ENCODE measurements at regions not wholly inside any gene's neighbourhood (a gene's known extent, or its start where the extent isn't known, plus 50 kb on each side); places are given as distances from the start of the nearest gene placed in this dataset.
"Not testable (repeated sequence)": the region's sequence is repeated elsewhere in the genome, so short reads cannot be mapped to it uniquely, and the experiment has no call there.

DNA sequence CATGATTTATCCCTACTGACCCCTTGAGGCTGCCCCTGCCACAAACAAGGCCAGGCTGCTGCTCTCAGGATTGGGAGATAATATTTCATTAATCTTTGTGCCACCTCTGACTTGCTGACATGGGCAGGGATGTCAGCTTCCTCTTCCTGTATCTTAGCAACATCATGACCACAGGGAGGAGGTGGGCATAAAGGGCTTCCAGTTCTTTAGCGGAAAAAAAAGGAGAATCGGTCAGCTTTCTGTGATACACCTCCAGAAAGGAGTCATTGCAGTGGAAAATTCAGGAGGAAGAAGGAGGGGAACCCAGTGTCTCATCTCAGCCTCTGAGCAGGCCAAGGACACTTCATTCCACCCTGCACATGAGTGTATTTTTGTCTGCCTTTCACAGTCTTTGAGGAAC, 206.8 kb upstream of the SDK2 start:
- no peak for DNase-seq (ENCODE audit: low read depth)

DNA sequence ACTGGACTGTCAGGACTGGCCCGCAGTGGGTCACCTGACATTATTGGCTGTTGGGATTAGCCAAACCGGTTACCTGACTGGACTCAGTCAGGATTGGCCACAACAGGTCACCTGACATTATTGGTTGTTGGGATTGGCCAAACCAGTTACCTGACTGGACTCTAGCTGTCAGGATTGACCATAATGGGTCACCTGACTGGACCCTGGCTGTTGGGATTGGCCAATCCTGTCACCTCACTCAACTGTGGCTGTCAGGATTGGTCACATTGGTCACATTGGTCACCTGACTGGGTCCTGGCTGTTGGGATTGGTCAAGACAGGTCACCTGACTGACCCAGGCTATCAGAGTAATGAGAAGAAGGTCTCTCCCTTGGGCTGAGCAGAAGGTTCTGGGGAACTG, 207.7 kb upstream of the SDK2 start:
- DNase-seq (ENCODE audit: low read depth), result no peak

DNA sequence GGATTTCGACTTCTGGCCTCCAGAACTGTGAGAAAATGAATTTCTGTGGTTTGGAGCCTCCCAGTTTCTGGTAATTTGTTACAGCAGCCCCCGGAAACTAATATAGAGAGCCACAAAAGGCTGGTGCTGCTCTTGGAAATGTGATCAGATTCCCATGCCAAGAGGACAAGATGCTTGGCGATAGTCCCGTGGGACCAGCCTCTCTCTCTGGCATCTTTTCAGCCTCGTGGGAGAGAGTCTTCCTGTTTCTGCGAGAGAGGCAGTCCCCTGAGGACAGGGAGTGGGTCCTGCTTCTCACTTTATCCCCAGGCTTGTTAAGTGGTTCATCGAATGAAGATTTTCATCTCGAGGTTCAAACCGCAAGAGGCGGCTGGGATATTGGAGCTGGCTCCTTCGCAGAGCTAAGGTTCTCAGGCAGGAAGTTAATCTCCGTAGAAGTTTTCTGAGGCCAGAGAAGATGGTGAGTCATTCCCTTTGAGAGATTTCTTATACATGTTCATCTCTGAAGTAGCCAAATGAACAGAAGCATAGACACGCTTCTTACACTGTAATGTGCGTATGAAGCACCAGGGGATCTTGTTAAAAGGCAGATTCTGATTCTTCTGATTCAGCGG, 211.6 kb upstream of the SDK2 start:
- no peak for DNase-seq (ENCODE audit: low read depth)

DNA sequence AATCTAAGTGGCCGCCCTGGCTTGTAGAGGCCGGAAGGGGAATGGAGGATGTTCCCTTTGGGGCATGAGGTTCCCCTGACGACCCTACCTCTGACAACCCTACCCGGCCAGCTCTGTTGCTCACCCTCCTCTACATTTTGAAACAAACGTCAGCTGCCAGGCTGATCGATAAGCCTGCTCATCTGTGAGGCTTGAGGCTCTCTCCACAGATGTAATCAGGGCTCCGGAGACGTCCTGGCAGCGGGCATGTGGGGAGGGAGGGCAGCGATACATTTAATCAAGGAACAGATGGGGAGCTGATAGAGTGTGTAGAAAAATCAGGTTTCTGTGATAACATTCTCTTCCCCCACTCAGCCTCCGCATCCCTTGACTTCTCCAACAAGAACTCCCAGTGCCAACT, 212.3 kb upstream of the SDK2 start:
- DNase-seq (ENCODE audit: low read depth), result no peak

DNA sequence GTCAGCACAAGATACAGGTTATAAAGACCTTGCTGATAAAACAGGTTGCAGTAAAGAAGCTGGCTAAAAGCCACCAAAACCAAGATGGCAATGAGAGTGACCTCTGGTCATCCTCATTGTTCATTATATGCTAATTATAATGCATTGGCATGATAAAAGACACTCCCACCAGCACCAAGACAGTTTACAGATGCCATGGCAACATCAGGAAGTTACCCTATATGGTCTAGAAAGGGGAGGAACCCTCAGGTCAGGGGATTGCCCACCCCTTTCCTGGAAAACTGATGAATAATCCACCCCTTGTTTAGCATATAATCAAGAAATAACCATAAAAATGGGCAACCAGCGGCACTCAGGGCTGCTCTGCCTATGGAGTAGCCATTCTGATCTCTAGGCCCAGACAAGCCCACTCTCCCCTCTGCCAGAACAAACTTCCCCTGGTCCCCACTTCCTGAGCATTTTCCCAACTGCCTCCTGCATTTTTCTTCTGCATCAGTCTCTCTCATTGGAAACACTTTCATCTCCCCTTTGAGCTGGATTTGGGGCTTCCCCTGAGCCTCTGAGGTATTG, 215.3 kb upstream of the SDK2 start:
- DNase-seq (ENCODE audit: low read depth), result not testable (repeated sequence)

DNA sequence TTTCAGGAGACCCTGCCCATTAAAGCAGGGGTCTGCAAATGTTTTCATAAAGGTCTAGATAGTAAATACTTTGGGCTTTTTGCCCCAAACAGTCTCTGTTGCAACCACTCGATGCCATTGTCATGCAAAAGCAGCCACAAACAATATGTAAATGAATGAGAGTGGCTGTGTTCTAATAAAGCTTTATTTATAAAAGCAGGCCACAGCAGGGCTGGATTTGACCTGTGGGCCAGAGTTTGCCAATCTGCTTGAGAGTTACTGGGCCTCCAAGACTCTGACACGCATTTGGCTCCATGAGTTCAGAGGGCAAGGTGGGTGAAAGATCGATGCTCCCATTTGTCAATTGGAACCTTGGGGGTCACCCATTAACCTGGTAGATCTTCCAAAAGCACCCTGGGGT, 217.3 kb upstream of the SDK2 start:
- no peak for DNase-seq (ENCODE audit: low read depth)

DNA sequence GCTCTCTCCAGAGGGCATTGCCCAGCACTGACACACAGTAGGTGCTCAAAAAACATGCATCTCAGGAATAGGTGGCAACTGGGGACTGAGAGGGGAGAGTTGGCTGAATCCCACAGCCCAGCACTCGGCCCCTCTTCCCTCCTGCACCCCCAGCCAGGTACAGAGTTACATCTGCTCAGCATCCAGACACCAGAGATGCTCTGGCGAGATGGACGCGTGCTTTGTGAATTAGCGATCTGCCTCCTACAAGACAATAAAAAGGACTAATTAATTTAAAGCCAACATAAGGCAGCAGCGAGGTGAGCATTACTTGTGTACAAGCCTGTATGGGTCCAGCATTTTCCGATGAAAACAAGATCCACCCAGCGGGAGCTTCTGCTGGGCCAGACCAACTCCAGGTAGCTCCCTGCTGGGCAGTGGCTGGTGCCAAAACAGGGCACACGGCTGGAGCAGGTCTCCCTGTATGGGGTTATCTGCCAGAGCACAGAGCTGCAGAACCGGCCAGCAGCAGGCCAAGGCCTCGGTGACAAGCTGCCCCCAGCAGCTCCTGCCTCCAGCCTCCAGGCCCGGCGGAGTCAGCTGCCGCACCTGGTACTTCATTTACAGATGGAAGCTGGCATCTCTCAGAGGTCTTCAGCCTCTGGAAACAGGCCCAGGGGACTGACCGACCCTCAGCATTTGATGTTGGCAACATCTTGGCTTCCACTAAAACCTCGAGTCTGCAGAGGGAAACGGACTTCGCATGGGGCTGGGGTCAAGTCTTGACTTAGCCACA, 219.7 kb upstream of the SDK2 start:
- DNase-seq (ENCODE audit: low read depth), result no peak

DNA sequence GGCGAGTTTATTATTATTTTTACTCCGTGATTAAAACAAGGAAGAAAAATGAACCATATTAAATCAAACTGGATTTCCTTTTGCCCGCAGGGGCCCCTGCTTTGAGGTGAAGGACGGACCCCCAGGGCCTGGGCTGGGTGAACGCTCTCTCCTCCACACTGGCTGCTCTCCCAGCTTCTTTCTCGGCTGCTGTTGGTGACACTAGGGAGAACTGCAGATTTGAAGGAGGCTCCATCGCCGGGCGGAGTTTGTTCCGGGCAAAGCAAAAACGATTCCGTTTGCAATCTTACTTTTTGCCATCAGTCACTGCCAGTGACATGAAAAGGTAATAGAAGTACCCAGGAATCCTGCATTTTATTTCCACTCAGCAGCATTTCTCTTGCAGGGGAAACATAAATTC, 221.6 kb upstream of the SDK2 start:
- DNase-seq (ENCODE audit: low read depth), result no peak

DNA sequence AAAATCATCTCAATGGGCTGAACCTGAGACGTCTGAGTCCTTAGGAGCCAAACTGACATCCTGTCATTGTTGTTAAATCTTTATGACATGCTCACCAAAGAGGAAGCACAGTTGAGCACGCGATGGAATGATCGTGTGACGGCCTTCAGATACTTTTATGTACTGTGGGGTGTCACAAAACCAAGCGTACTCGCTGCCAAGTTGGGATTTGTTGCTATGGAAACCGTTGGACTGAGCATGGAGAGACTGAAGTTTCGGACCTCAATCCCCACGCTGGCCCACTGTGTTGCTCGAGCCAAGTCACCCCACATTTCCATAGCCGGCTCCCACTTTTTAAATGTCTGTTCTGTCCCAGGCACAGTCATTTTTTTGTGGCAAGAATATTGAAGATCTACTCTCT, 222.8 kb upstream of the SDK2 start:
- no peak for DNase-seq (ENCODE audit: low read depth)

DNA sequence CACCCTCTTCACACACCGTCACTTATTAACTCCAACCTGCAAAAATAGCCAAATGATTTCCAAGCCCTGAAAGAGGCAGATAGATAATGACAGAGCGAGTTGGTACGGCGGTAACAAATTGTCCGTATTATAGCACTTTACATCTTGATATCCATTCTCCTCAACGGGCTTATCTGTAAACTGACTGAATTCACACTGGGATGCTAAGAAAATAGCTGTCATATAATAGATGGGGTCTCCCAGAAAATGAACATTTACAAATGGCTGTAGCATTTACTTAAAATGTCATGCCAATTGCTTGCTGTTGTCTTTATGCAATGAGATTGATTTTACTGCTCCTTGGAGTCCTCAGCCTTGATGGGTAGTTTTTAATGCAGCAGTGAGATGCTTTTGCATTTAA, 225.8 kb upstream of the SDK2 start:
- DNase-seq (ENCODE audit: low read depth), result no peak

DNA sequence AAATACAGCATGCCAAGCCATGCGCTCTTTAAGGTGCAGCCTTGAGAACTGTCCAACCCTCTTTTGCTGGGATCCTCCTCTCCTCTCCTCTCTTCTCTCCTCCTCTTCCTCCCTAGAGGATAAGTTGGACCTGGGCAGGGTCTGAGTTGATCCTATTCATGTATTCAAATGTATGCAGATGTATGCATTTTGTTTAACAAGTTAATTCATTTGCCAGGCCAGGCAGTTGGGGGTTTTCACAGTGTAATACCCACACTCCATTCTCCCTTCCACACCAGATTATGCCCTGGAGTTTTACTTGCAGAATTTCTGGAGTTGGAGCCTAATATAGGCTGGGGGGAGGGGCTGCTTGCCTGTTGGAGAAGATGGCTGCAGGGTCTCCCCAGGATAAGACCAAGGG, 226.2 kb upstream of the SDK2 start:
- DNase-seq (ENCODE audit: low read depth), result no peak

DNA sequence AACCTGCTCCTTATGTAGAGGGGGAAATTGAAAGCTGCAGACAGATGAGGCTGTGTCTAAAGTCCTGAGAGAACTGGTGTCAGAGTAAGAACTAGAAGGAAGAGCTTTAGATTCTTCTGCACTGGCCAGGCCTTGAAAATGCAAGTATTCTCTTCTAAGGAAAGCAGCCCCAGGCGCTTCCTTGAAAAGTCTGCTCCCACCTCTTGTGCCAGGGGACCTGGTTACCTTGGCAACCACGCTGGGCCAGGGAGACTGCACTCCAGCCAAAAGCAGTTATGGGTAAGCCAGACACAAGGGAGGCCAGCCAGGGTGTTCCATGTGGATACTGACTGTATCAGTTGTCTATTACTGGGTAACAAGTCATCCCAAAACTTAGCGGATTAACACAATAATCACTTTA, 228.6 kb upstream of the SDK2 start:
- no peak for DNase-seq (ENCODE audit: low read depth)

DNA sequence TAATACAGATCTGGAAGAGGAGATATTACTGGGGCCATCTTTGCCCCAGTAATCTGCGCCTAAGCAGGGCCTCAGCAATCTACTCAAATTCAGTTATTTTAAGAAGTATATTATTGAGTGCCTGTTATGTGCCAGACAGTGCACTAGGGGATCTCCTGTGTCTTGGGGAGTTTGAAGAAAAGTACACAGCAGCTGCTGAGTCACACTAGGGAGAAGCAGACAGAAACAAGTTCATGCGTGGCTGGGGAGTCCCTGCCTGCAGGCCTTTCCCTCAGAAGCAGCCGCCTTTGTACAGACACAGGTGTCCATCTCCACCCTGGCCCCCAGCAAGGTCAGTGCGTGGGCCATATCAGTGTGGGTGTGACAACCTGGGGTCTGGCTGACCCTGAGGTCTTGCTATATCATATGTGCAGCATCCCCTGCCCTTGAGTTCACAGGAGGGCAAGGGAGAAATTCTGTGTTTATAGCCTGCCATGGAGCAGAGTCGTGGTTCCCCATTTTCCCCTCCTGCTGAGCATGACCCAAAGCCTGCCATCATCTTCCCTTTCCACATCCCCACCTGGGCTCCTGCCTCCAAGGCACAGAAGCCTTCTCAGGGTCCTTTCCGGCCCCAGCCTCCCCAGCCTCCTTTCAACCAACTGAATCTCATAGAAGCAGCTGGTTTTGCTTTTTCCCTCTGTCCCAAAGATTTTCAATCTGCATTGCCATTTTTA, 229.9 kb upstream of the SDK2 start:
- DNase-seq (ENCODE audit: low read depth), result no peak

DNA sequence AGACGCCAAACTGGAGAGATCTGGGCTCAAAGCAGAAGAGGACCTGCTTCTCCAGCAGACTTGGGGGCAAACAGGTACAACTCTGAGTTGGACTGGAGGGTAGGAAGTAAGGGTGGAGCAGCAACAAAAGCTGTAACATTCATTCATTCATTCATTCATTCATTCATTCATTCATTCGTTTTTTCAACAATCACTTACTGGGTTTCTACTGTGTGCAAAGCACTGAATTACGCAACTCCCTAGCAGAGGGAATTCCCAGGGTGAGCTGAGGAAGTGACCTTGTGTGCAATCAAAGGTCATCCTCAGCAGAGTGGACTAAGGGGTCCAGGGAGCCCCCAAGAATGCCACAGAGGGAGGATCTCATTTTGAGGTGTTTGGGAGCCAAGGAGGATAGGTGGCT, 231.1 kb upstream of the SDK2 start:
- no peak for DNase-seq (ENCODE audit: low read depth)

DNA sequence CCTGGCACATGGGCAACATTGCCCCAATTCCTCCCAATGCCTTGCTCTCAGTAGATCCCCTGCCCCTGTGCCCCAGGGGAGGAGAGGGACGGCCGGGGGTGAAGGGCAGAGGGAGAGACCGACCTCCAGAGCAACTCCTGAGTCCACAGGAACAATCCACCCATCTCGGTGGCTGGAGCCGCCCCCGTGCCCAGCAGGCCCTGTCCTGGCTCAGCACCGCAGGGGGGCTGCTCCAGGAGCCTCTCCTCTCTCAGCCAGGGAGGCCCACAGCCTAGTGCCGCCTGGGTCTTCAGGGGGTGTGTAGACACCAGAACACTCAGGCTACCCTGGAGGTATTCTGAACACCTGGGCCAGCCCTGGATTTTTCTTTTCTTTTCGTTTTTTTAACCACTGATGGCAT, 233.7 kb upstream of the SDK2 start:
- DNase-seq (ENCODE audit: low read depth), result no peak

DNA sequence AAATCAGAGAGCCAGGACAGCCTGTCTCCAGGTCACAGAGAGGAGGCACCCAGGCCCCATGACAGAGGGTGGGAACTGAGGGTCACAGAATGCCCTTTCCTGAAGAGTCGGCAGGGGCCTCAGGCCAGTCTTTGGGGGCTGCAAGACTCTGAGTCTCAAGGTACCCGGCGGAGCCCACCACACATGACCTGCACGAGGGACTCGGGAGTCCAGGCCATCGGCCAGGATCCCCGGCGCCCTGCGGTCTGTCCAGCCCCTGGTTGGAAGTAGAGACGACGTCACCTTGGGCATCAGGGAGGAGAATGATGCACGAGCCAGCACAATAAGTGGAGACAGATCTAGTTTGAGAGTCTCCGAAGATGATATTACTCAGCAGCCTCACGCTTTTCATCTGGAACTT, 234.7 kb upstream of the SDK2 start:
- DNase-seq (ENCODE audit: low read depth), result no peak

DNA sequence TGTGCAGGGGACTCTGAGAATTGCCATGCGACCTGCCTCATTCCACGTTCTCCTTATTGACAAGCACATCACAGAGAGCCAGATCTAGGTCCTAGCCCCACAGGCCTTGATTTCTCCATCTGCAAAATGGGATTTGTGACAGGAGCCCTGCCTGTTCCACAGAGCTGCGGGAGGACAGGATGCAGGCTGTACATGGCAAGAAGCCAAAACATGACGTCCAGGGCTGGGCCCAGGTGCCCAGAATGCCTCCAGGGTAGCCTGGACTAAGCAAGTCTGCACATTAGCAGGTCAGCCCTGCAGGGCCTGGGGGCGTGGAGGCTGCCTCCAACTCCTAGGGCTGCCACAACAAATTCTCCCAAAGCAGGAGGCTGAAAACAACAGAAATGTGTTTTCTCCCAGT, 235.7 kb upstream of the SDK2 start:
- DNase-seq (ENCODE audit: low read depth), result no peak

DNA sequence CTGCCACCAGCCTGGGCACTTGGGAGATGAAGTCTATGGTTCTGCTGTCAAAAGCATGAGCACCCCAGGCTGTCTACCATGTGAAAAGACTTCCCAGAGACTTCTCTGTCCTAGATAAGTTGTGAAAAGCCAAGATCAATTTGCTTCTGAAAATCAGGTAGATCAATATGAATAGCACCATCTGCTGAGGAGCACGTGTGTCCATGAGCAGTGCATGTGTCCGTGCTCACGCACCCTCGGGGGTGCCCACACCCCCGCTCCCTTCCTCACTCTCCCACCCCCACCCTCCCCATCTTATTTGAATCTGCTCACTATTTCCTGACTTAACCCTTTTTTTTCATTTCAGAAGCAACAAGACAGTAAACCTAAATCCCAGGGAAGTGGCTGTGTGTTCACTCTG, 238.3 kb upstream of the SDK2 start:
- DNase-seq (ENCODE audit: low read depth), result no peak

DNA sequence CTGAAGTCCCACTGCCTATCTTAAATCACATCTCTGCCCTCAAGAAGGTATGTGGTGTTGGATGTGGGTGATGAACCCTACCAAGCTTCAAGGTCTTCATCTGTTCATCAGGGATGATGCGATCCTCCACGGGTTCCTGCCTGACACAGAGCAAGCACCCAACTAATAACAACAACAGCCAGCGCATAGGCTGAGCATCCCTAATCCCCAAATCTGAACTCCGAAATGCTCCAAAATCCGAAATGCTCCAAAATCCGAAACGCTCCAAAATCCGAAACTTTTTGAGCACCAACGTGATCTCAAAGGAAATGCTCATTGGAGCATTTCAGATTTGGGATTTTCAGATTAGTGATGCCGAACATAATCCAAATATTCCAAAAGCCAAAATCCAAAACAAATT, 238.9 kb upstream of the SDK2 start:
- DNase-seq (ENCODE audit: low read depth), result no peak

DNA sequence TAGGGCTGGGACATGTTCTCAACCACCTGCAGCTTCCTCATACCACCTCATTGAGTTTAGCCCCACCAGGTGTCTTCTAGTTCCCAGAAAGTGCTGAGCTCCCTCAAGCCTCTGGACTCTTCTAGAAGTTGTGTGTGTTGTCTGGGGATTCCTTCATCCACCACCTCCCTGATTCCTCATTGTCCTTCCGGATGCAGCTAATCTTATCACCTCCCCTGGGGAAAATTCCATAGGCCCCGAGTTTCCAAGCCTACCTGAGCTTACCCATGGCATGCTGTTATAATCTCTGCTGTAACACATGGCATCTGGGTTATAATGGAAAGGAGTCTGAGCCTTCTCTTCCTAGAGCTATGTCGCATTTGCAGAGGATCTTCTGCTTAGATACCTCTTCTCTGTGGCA, 243.5 kb upstream of the SDK2 start:
- no peak for DNase-seq (ENCODE audit: low read depth)

DNA sequence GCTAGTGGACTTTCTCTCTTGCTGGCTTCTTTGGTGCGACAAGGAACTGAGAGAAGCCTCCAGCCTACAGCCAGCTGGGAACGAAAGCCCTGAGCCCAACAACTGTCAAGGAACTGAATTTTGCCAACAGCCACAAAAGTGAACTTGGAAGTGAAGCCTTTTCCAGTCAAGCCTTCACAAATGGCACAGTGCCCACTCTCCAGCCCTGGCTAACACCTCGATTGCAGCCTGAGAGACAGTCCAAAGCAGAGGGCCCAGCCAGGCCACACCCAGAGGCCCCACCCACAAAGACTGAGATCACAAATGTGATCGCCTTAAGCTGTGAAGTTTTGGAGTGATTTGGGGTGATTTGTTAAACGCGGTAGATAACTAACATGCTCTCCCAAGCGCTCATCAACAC, 244.6 kb upstream of the SDK2 start:
- DNase-seq (ENCODE audit: low read depth), result no peak

DNA sequence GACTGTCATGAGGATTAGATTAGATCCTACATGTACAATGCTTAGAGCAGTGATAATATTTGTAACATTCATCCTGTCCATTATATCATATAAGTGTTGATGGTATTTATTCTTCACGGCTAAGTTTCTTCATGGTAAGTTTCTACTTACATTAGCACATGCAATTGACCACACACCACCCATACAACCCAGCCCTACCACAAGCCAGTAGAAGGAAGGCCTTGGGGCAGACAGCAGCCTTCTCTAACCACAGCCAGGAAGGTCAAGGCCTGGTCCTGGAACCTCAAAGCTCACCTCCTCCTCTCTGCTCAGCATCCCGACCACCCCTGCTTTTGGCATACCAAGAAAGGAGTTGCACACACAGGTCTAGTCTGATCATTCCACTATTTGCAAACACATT, 245.2 kb upstream of the SDK2 start:
- no peak for DNase-seq (ENCODE audit: low read depth)

DNA sequence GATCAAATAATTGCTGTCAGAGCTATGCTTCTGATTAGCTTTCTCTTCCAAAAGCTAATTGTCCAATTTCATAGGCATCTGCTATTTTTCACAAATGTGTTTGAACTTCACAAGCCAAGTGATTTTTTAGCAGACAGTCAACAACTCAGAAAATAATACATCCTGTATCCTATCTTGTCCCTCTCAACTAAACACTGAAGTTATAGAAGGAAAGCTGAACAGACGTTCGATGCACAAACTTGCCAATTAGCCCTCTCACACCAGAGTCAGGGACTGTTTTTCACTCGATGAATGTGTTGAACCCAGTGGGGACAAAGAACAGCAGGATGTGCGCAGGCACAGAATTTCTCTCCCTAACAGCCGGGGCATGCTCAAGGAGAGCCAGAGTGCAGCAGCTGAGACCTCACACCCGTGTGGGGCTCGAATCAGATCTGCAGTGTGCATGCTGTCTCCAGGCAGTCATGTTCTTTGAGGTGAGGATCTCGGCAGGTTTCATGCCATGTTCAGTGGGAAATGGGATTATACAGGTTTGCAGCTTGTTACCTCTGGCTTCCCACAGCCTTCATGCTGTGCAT, 246.7 kb upstream of the SDK2 start:
- no peak for DNase-seq (ENCODE audit: low read depth)
